ENCODE measurements at regions not wholly inside any gene's neighbourhood (a gene's known extent, or its start where the extent isn't known, plus 50 kb on each side); places are given as distances from the start of the nearest gene placed in this dataset.
A peak's percentile ranks its signal among the peaks of the same experiment; 100 is the strongest.

DNA sequence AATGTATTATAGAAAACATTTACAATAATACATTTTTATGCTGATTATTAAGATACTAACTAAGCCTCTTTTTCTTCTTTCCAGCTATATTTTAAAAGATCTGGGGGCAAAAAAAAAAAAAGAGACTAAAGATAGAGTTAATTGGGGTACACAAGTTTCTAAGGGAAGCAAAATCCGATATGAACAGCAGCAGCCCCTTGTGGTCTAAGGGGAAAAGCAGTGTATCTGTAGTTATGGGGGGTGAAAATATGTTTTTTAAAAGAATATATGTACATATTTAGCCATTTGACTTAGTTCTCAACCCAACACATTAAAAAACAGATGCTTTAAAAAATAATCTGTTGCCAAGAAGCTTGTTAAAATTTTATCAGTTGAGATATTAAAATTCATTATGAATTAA, 134.3 kb upstream of the POU5F2 start:
- no peak for DNase-seq

DNA sequence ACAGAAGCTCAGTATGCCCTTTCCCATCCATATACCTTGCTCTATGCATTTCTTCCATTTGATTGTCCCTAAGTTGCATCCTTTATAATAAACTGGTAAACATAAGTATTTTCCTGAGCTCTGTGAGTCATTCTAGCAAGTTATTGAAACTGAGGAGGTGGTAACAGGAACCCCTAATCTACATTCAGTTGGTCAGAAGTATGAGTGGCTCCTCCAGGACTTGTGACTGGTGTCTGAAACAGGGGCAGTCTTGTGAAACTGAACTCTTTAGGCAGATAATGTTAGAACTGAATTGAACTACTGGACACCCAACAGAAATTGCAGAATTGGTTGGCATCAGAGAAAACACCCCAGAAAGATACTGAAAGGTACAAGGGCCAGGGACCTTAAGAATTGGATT, 133.1 kb upstream of the POU5F2 start:
- DNase-seq: no peak

DNA sequence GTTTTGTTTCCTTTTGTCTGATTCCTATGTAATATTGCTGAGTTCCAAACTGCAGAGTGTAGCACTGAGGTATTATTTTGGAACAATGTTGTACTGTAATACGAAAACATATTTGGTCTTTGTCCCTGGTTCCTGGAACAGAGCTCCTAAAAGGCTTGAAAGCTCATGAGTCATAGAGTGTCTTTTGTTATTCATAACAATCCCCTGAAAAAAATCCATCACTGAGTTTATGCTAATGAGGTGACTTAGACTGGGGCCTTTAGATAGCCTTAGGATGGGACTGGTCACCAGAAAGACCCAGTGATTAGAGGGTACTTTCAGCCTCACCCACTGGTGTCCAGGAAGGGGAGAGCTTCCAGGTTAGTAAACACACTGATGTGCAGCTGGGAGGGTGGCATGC, 132.7 kb upstream of the POU5F2 start:
- DNase-seq: no peak

GRCh38 chr5:93873211-93873736, 131.9 kb upstream of the POU5F2 start:
- no peak for DNase-seq

DNA sequence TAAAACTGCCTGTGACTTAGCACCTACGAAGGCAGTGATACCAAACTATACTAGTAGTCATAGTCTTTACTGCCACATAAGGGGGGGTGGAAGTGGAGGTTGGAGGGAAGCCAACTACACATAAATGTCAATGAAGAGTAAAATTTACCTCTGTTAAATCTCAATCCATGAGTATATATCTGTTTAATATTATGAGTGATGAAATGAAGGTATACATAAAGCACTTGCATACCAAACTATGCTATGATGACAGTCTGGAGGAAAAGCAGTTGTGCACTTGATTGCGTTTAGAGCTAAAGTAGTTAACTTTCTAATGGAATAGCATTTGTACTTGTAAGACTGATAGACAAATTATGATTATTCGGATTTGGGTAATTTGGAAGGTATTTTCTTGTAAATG, 129.2 kb upstream of the POU5F2 start:
- no peak for DNase-seq

DNA sequence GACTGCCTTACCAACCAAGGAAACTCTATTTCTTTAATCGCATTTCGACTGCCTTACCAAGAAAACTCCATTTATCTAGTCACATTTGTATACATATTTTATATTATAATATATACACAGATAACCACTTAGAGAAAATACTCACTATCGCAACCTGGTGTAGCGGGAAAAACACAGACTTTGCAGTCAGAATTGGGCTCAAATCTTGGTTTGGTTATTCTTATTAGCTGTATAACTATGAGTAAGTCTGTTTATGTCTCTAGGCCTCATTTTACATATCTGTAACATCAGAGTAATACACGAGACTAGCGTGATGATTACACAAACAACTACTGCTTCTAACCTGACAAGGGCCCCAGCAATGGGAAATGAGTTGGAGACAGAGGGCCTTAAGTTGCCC, 127.5 kb upstream of the POU5F2 start:
- no peak for DNase-seq

GRCh38 chr5:93850311-93850710, 108.9 kb upstream of the POU5F2 start:
- no peak for DNase-seq

- no peak for DNase-seq
These were observed 104.0 kb upstream of the POU5F2 start for GRCh38 chr5:93845376-93845775.

DNA sequence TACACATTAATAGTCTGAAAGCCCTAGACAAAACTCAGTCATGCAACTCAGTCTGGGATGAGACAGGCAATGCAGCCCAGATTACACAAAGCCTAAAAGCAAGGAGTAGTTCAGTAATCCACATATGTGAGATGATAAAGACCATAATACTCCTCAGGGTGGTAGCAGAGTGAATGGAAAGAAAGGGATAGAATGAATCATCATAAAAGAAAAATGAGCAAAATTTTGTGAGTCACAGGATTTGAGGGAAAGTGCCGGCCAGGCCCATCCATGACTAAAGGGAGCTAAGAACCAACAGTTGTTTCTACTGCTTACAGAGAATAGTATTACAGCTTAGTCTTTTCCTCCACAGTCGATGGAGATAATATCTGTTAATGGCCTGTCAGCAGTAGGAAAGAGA, 90.0 kb upstream of the POU5F2 start:
- DNase-seq: no peak

- no peak for DNase-seq
These were observed 89.5 kb upstream of the POU5F2 start for GRCh38 chr5:93830893-93831292.

DNA sequence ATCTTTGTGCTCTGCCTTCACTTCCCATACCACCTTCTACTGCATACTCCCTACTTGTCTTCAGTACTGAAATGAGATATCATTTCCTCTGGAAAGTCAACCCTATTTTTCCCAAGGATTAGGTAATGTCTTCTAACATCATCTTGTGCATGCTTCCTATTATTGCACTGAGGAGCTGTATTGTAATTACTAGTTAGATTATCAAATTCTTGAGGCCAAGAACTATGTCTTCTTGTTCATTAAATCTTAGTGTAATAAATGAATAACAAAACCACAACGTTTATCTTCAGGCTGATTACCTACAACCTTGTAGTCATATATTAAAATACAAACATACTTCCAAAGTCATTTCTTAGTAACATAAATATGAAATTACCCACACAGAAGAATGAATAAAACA, 87.9 kb upstream of the POU5F2 start:
- no peak for DNase-seq

DNA sequence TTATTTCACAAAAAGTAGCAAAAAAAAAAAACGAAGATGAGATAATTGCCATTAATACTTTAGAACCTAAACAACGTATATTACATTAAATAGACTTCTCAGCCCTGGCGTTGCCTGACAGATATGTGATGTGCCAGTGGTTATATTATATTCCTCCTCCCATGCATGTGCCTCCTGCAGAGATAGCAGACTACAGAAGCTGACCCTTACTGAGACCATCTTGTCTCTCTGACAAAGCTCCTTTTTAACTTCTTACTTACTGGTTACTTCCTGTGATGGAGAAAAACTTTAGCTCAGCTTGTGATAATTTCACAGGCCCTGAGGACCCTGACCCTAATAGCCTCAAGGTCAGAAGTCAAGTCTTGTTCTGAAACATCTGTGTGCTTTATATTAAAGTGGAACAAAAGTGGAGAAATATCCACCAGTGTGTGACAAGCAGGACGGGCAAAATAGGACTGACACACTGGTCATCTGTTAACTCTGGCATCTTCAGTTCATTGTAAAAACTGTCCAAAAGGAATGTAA, 80.6 kb upstream of the POU5F2 start:
- no peak for DNase-seq

GRCh38 chr5:93819668-93820067, 78.3 kb upstream of the POU5F2 start:
- DNase-seq: peak; percentile 36

DNA sequence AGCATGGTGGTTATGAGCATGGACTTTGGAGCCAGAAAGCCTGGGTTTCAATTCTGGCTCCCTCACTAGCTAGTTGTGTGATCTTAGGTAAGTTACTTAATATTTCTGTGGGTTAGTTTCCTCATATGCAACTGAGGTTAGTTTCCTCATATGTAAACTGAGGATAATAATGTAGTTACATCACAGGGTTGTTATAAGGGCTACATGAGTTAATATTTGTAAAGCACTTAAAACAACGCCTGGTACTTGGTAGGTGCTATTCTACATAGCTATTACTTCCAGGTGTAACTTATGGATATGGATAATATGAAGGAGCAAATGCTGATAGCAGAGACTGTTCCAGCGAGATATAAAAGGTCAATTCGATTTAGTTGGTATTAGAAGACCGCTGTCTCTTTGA, 69.4 kb upstream of the POU5F2 start:
- DNase-seq: no peak

DNA sequence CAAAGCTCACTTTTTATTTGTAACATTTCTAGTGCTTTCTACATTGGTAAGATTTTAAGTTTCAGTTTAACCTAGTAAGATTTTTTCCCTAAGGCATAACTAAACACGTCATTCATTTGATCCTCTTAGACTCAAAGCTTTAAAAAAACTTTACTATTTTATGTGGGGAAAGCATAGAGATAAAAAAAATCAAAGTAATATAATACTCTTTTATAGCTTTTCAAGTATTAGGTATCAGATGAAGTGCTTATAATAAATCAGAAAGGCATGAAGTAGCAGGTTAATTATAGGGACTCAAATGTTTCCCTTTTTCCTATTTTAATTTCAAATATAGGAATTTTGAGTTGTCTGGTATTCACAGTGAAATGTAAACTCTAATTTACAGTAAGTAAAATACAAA, 68.0 kb upstream of the POU5F2 start:
- no peak for DNase-seq

GRCh38 chr5:93807846-93808245, 66.4 kb upstream of the POU5F2 start:
- no peak for DNase-seq

DNA sequence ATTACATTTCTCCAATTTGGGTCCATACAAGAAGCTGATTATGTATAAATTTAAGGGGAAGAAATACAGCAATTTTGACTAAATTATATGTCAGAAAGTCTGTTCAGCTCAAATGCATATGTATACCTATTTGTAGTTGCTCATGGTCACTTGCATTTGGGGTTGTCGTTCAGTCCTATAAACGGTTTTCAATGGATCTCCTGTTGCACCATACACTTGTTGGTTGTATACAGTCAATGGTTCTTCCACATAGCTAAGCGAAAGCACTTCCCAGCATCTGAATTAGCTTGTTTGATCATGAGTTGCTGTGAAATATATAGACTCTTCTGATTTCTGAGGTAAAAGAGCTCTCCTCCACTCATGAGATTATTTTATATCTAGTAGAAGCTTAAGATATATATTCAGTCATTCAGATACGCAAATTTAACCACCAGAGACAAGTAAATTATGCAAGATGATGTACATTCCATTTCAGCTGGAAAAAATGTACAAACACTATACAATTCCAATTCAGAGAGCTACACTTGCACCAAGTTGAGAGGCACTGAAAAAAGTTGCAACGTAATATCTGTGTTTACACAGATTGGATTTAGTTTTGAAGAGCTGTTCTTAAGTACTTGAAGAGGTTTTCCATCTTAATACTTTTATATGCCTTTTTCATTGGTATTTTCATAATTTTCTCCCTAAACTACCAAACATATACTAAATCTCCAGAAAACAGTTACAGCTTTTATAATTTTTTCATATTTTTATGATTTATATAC, 64.4 kb upstream of the POU5F2 start:
- no peak for DNase-seq

DNA sequence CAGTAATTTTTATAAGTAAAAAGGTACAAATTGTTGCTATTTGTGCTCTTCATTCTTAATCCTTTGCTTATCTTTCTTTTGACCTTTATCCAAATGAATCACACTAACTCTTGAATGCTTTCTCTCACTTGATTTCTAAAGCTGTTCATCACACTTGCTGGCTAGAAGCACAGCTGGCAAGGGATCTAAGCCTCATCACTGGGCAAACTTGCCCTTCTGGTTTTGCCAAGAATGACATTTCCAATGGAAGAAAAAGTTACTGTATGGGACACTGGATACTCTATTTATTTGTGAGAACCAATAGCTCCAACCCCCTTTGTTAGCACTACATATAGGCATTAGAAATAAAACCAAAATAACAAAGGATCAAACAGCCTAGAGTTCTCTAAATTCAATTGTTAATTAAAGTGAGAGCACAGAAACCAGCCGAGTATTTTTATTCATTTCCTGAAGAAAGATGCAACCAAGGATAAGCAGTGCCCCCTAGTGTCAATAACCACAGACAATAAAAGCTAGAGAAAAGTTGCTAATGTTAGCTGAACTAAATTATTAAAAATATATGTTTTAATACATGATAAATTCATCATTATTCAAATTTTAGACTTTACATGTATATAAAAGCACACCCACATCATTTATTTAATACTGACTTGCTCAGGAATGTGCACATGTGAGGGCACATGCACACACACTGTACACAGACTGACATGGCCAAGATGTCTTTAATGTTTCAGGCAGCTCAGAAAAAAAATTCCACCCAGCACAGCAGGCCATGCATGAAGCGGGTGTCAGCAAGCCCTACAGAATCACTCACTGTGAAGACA, 59.8 kb upstream of the POU5F2 start:
- peak; percentile 70 for DNase-seq

GRCh38 chr5:93794954-93795353, 53.6 kb upstream of the POU5F2 start:
- no peak for DNase-seq

GRCh38 chr5:93793159-93793781, 51.9 kb upstream of the POU5F2 start:
- no peak for DNase-seq

- DNase-seq: peak; percentile 60
These were observed 50.1 kb upstream of the POU5F2 start for GRCh38 chr5:93791518-93791972.
